Esophagus muscularis mucosa (tissue), 4 donors: ENCODE measurements at regions not wholly inside any gene's neighbourhood (a gene's known extent, or its start where the extent isn't known, plus 50 kb on each side); places are given as distances from the start of the nearest gene placed in this dataset.

ENCODE experiments used
- CTCF ChIP-seq, 3 experiments: fragments of 200-600 bp in 2 of 3; fragments of 450-650 bp in 1 of 3; sonication (generic) in 2 of 3; IDR thresholded peaks; one replicate each; pipeline ENCODE4 v1.5.1; 2017 to 2019; ENCODE audit warnings: antibody characterized with exemption in 3 of 3, mild to moderate bottlenecking in 2 of 3, moderate library complexity in 1 of 3
- EP300 ChIP-seq: sonication (generic); formaldehyde crosslinking; IDR thresholded peaks from one replicate; pipeline ENCODE4 v1.6.1; 2017; ENCODE audit warnings: antibody characterized with exemption
- POLR2A ChIP-seq: fragments of 450-650 bp; IDR thresholded peaks from one replicate; pipeline ENCODE4 v1.6.1; 2017; ENCODE audit warnings: antibody characterized with exemption, moderate library complexity, mild to moderate bottlenecking, low read depth
- POLR2AphosphoS5 ChIP-seq, 2 donors: sonication (generic); formaldehyde crosslinking; IDR thresholded peaks; one replicate each; pipeline ENCODE4 v1.6.1; 2017; ENCODE audit warnings: antibody characterized with exemption in 2 of 2

GRCh38 chr2:19751631-19752030, 150.2 kb downstream of the TTC32 start:
- TF ChIP-seq CTCF (IDR thresholded peaks at IDR 0.05): no peak
- TF ChIP-seq POLR2AphosphoS5 (IDR thresholded peaks at IDR 0.05): no peak
- TF ChIP-seq EP300: no peak
- no peak for TF ChIP-seq POLR2A
